ENCODE measurements at regions not wholly inside any gene's neighbourhood (a gene's known extent, or its start where the extent isn't known, plus 50 kb on each side); places are given as distances from the start of the nearest gene placed in this dataset.

- peaks cover 7% of the 10 kb centered on the region for H3K9me3 Mint-ChIP-seq
These were observed 635.6 kb upstream of the ALCAM start for GRCh38 chr3:104731074-104731473.

GRCh38 chr3:104734627-104735026 is 632.1 kb upstream of the ALCAM start:
- Mint-ChIP-seq H3K9me3 (no peaks in the 10 kb centered on the region), H3K4me3 (no peak overlapping the region), H3K27me3 (ENCODE audit: low read depth) (no peaks in the 10 kb centered on the region), H3K36me3 (ENCODE audit: low read depth) (no peaks in the 10 kb centered on the region), H3K27ac (no peak overlapping the region), H3K4me1 (peaks cover 14% of the 10 kb centered on the region)
- TF ChIP-seq, protein P1, sequence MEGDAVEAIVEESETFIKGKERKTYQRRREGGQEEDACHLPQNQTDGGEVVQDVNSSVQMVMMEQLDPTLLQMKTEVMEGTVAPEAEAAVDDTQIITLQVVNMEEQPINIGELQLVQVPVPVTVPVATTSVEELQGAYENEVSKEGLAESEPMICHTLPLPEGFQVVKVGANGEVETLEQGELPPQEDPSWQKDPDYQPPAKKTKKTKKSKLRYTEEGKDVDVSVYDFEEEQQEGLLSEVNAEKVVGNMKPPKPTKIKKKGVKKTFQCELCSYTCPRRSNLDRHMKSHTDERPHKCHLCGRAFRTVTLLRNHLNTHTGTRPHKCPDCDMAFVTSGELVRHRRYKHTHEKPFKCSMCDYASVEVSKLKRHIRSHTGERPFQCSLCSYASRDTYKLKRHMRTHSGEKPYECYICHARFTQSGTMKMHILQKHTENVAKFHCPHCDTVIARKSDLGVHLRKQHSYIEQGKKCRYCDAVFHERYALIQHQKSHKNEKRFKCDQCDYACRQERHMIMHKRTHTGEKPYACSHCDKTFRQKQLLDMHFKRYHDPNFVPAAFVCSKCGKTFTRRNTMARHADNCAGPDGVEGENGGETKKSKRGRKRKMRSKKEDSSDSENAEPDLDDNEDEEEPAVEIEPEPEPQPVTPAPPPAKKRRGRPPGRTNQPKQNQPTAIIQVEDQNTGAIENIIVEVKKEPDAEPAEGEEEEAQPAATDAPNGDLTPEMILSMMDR (IDR thresholded peaks at IDR 0.05; ENCODE audit: unreplicated experiment in 3 of 3) = no peak

More at GRCh38 chr3:104731074-104731473, 635.6 kb upstream of the ALCAM start:
- no peaks in the 10 kb centered on the region for H3K27me3 Mint-ChIP-seq (ENCODE audit: low read depth)
- TF ChIP-seq, protein P1 (IDR thresholded peaks at IDR 0.05; ENCODE audit: unreplicated experiment in 3 of 3) = no peak
- no peaks in the 10 kb centered on the region for H3K36me3 Mint-ChIP-seq (ENCODE audit: low read depth)
- H3K27ac Mint-ChIP-seq = no peak overlapping the region
- H3K4me1 Mint-ChIP-seq = peaks cover 2% of the 10 kb centered on the region
- no peak overlapping the region for H3K4me3 Mint-ChIP-seq

GRCh38 chr3:104735691-104736090 is 631.0 kb upstream of the ALCAM start:
- H3K4me3 Mint-ChIP-seq = no peak overlapping the region
- TF ChIP-seq, protein P1 (IDR thresholded peaks at IDR 0.05; ENCODE audit: unreplicated experiment in 3 of 3) = no peak
- no peaks in the 10 kb centered on the region for H3K27me3 Mint-ChIP-seq (ENCODE audit: low read depth)
- no peaks in the 10 kb centered on the region for H3K9me3 Mint-ChIP-seq
- H3K36me3 Mint-ChIP-seq (ENCODE audit: low read depth) = no peaks in the 10 kb centered on the region
- peaks cover 14% of the 10 kb centered on the region for H3K4me1 Mint-ChIP-seq
- H3K27ac Mint-ChIP-seq = peak overlapping the region in 1 of 3 experiments; percentile 5

DNA sequence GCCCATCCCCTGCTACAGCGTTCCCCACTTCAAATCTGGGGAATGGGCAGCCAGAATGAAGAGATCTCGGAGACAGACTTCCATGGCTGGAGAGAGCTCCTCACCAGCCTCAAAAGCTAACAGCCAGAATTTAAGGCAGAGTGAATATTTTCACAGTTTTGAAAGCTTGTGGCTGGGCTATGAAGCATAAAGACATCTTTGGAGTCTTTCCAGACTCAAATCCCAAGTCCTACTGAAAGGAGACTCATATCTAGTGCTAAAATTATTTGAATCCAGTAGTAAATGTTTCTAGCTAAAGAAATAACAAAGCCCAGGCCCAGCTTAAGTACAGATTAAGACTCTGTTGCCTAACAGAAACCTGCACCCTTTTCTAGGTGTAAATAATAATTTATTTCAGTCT is 628.4 kb upstream of the ALCAM start:
- Mint-ChIP-seq H3K9me3 (no peaks in the 10 kb centered on the region), H3K27ac (no peak overlapping the region), H3K36me3 (ENCODE audit: low read depth) (no peaks in the 10 kb centered on the region), H3K4me3 (no peak overlapping the region), H3K27me3 (ENCODE audit: low read depth) (no peaks in the 10 kb centered on the region), H3K4me1 (peaks cover 14% of the 10 kb centered on the region)
- TF ChIP-seq, protein P1 (IDR thresholded peaks at IDR 0.05; ENCODE audit: unreplicated experiment in 3 of 3) = no peak

GRCh38 chr3:104740874-104741379 is 625.8 kb upstream of the ALCAM start:
- Mint-ChIP-seq H3K27ac (no peak overlapping the region), H3K4me3 (no peak overlapping the region), H3K4me1 (peaks cover 14% of the 10 kb centered on the region), H3K9me3 (no peaks in the 10 kb centered on the region), H3K27me3 (ENCODE audit: low read depth) (no peaks in the 10 kb centered on the region), H3K36me3 (ENCODE audit: low read depth) (no peaks in the 10 kb centered on the region)
- TF ChIP-seq, protein P1 (IDR thresholded peaks at IDR 0.05; ENCODE audit: unreplicated experiment in 3 of 3) = no peak

GRCh38 chr3:104742044-104742443 is 624.7 kb upstream of the ALCAM start:
- H3K4me1 Mint-ChIP-seq = peaks cover 7% of the 10 kb centered on the region
- no peaks in the 10 kb centered on the region for H3K9me3 Mint-ChIP-seq
- no peaks in the 10 kb centered on the region for H3K27me3 Mint-ChIP-seq (ENCODE audit: low read depth)
- H3K36me3 Mint-ChIP-seq (ENCODE audit: low read depth) = no peaks in the 10 kb centered on the region
- TF ChIP-seq, protein P1 (IDR thresholded peaks at IDR 0.05; ENCODE audit: unreplicated experiment in 3 of 3) = no peak
- H3K4me3 Mint-ChIP-seq = no peak overlapping the region
- H3K27ac Mint-ChIP-seq = no peak overlapping the region
